Sigmoid colon (tissue), 4 donors: ENCODE measurements at regions not wholly inside any gene's neighbourhood (a gene's known extent, or its start where the extent isn't known, plus 50 kb on each side); places are given as distances from the start of the nearest gene placed in this dataset.

Experiments
- CTCF ChIP-seq, 4 experiments: fragments of 450-650 bp in 3 of 4; fragments of 200-600 bp in 1 of 4; IDR thresholded peaks; one replicate each; pipeline ENCODE4 v1.5.1; 2016 to 2019; ENCODE audit warnings: antibody characterized with exemption in 4 of 4, mild to moderate bottlenecking in 3 of 4, moderate library complexity in 2 of 4
- EP300 ChIP-seq, 4 donors: sonication (generic); formaldehyde crosslinking; IDR thresholded peaks; one replicate each; pipeline ENCODE4 v1.6.1; 2017; ENCODE audit warnings: antibody characterized with exemption in 4 of 4
- POLR2A ChIP-seq, 2 donors: fragments of 450-650 bp; IDR thresholded peaks; one replicate each; pipeline ENCODE4 v1.6.1; 2016; ENCODE audit warnings: antibody characterized with exemption in 2 of 2, mild to moderate bottlenecking in 2 of 2, moderate library complexity in 2 of 2
- POLR2AphosphoS5 ChIP-seq, 4 donors: sonication (generic); formaldehyde crosslinking; IDR thresholded peaks; one replicate each; pipeline ENCODE4 v1.6.1; 2017; ENCODE audit warnings: antibody characterized with exemption in 4 of 4

- TF ChIP-seq CTCF (IDR thresholded peaks at IDR 0.05) (no peak), POLR2A (IDR thresholded peaks at IDR 0.05) (no peak), EP300 (IDR thresholded peaks at IDR 0.05) (no peak), POLR2AphosphoS5 (IDR thresholded peaks at IDR 0.05) (no peak)
Measured at GRCh38 chr5:152193391-152194107, 211.5 kb downstream of the NMUR2 start.
